Transverse colon (tissue), 3 donors: ENCODE measurements at regions not wholly inside any gene's neighbourhood (a gene's known extent, or its start where the extent isn't known, plus 50 kb on each side); places are given as distances from the start of the nearest gene placed in this dataset.

ENCODE experiments used
- POLR2A ChIP-seq: fragments of 450-650 bp; IDR thresholded peaks from one replicate; pipeline ENCODE4 v1.6.1; 2016; ENCODE audit warnings: antibody characterized with exemption, mild to moderate bottlenecking, moderate library complexity
- TF ChIP-seq, protein P1 (sequence below), 5 experiments: fragments of 200-600 bp in 3 of 5; fragments of 450-650 bp in 2 of 5; sonication (generic) in 3 of 5; IDR thresholded peaks; 1 replicate in 2 of 5; 2 replicates in 3 of 5; pipeline ENCODE4 v1.5.1; 2016 to 2017; ENCODE audit warnings: antibody characterized with exemption in 5 of 5, inconsistent platforms in 3 of 5, mild to moderate bottlenecking in 2 of 5, moderate library complexity in 1 of 5

DNA sequence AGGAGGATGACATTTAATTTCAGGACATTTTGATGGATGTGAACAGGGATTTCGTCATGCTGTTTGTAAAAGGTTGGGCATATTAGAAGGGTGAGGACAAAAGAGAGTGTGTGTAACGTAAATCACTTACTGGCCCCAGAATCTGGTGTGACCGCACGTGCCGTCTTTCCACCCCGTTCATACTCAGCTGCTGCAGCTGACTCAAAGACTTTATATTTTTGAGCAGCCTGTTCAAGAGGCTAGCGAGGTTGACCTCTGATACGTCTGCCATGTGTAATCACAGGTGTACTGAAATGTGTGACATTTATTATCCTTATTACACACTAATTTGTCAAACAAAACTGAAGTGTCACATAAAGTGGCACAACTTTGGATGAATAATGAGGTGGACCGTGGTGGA, 66.5 kb upstream of the ERRFI1 start:
- TF ChIP-seq, protein P1, sequence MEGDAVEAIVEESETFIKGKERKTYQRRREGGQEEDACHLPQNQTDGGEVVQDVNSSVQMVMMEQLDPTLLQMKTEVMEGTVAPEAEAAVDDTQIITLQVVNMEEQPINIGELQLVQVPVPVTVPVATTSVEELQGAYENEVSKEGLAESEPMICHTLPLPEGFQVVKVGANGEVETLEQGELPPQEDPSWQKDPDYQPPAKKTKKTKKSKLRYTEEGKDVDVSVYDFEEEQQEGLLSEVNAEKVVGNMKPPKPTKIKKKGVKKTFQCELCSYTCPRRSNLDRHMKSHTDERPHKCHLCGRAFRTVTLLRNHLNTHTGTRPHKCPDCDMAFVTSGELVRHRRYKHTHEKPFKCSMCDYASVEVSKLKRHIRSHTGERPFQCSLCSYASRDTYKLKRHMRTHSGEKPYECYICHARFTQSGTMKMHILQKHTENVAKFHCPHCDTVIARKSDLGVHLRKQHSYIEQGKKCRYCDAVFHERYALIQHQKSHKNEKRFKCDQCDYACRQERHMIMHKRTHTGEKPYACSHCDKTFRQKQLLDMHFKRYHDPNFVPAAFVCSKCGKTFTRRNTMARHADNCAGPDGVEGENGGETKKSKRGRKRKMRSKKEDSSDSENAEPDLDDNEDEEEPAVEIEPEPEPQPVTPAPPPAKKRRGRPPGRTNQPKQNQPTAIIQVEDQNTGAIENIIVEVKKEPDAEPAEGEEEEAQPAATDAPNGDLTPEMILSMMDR (IDR thresholded peaks at IDR 0.05) = no peak
- TF ChIP-seq POLR2A = no peak
